ENCODE measurements at regions not wholly inside any gene's neighbourhood (a gene's known extent, or its start where the extent isn't known, plus 50 kb on each side); places are given as distances from the start of the nearest gene placed in this dataset.

- DNase-seq (ENCODE audit: low spot score): no peak
- no peak overlapping the region for H3K27ac ChIP-seq (ENCODE audit: low read depth in 1 of 2, low read length in 2 of 2)
- H3K9me3 ChIP-seq (ENCODE audit: control insufficient read depth in 4 of 4, low read length in 3 of 4): no peaks in the 10 kb centered on the region
- H3K4me3 ChIP-seq (ENCODE audit: low read depth in 1 of 3, low read length in 3 of 3): no peak overlapping the region
- no peaks in the 10 kb centered on the region for H3K4me1 ChIP-seq (ENCODE audit: control insufficient read depth in 4 of 4, insufficient read depth in 4 of 4, low read length in 3 of 4)
- no peak overlapping the region for H3K9ac ChIP-seq (ENCODE audit: low read depth in 1 of 2, low read length in 2 of 2)
- H3K27me3 ChIP-seq (ENCODE audit: control insufficient read depth in 4 of 4, insufficient read depth in 4 of 4, low read length in 3 of 4): no peaks in the 10 kb centered on the region
- TF ChIP-seq NR2F2 (IDR thresholded peaks at IDR 0.05) (no peak), EGR1 (IDR thresholded peaks at IDR 0.05; ENCODE audit: low read depth in 2 of 2) (no peak), YY1 (IDR thresholded peaks at IDR 0.05) (no peak), CTCF (IDR thresholded peaks at IDR 0.05; ENCODE audit: low read depth, low read length, missing input control) (no peak), SP1 (IDR thresholded peaks at IDR 0.05) (no peak)
- H3K36me3 ChIP-seq (ENCODE audit: control insufficient read depth in 4 of 4, insufficient read depth in 3 of 4, low read depth in 1 of 4, low read length in 3 of 4): no peaks in the 10 kb centered on the region
- 45% methylated on average over 4 of the region's 4 CpGs for WGBS
These were observed 808.4 kb upstream of the EPHA7 start for GRCh38 chr6:94227741-94228140.

- Histone ChIP-seq H3K4me3 (ENCODE audit: low read depth in 1 of 3, low read length in 3 of 3) (no peak overlapping the region), H3K9ac (ENCODE audit: low read depth in 1 of 2, low read length in 2 of 2) (no peak overlapping the region), H3K36me3 (ENCODE audit: control insufficient read depth in 4 of 4, insufficient read depth in 3 of 4, low read depth in 1 of 4, low read length in 3 of 4) (no peaks in the 10 kb centered on the region), H3K27ac (ENCODE audit: low read depth in 1 of 2, low read length in 2 of 2) (no peak overlapping the region), H3K9me3 (ENCODE audit: control insufficient read depth in 4 of 4, low read length in 3 of 4) (no peaks in the 10 kb centered on the region), H3K4me1 (ENCODE audit: control insufficient read depth in 4 of 4, insufficient read depth in 4 of 4, low read length in 3 of 4) (no peaks in the 10 kb centered on the region), H3K27me3 (ENCODE audit: control insufficient read depth in 4 of 4, insufficient read depth in 4 of 4, low read length in 3 of 4) (no peaks in the 10 kb centered on the region)
- TF ChIP-seq TAF1 (conservative IDR thresholded peaks at IDR 0.05) (no peak), CTCF (IDR thresholded peaks at IDR 0.05; ENCODE audit: low read depth, low read length, missing input control) (no peak), FOXA1 (IDR thresholded peaks at IDR 0.05) (no peak), RXRA (IDR thresholded peaks at IDR 0.05) (no peak), ATF3 (IDR thresholded peaks at IDR 0.05) (no peak), EGR1 (IDR thresholded peaks at IDR 0.05; ENCODE audit: low read depth in 2 of 2) (no peak), GABPA (IDR thresholded peaks at IDR 0.05 in 1 of 2, conservative IDR thresholded peaks at IDR 0.05 in 1 of 2) (no peak), HNF4A (conservative IDR thresholded peaks at IDR 0.05) (no peak), REST (IDR thresholded peaks at IDR 0.05) (no peak), SP1 (IDR thresholded peaks at IDR 0.05) (no peak), HNF4G (IDR thresholded peaks at IDR 0.05) (no peak), YY1 (IDR thresholded peaks at IDR 0.05) (no peak), RAD21 (IDR thresholded peaks at IDR 0.05) (no peak), ZBTB33 (IDR thresholded peaks at IDR 0.05) (no peak)
- DNase-seq (ENCODE audit: low spot score): no peak
- WGBS: 50% methylated on average over 2 of the region's 2 CpGs
These were observed 798.5 kb upstream of the EPHA7 start for GRCh38 chr6:94217836-94218235.
